GM23338 (cell line): ENCODE measurements at regions not wholly inside any gene's neighbourhood (a gene's known extent, or its start where the extent isn't known, plus 50 kb on each side); places are given as distances from the start of the nearest gene placed in this dataset.

ENCODE experiments used
- CREB1 ChIP-seq: fragments of 250-450 bp; sonication (Bioruptor Pico); IDR thresholded peaks from 2 replicates; pipeline ENCODE4 v1.5.0; 2020; ENCODE audit warnings: low read depth, mild to moderate bottlenecking, moderate library complexity
- CTCF ChIP-seq, 2 experiments: fragments of 200-600 bp in 1 of 2; sonication (generic) in 1 of 2; conservative IDR thresholded peaks; 2 replicates each; pipeline versions ENCODE4 v1.5.1 to v1.6.1; 2016 to 2017; ENCODE audit warnings: antibody characterized with exemption in 2 of 2, low read depth in 2 of 2, mild to moderate bottlenecking in 2 of 2, moderate library complexity in 1 of 2
- ETS1 ChIP-seq: IDR thresholded peaks from 2 replicates; pipeline ENCODE4 v1.6.1; 2016; ENCODE audit warnings: antibody characterized with exemption
- EZH2 ChIP-seq: fragments of 200-600 bp; sonication (generic); IDR thresholded peaks from one replicate; pipeline ENCODE4 v1.8.0; 2017; ENCODE audit warnings: antibody characterized with exemption, mild to moderate bottlenecking, low read depth; ENCODE audit not compliant: unreplicated experiment
- EZH2phosphoT487 ChIP-seq: fragments of 200-600 bp; sonication (generic); IDR thresholded peaks from one replicate; pipeline ENCODE4 v1.8.1; 2018; ENCODE audit warnings: antibody characterized with exemption; ENCODE audit not compliant: unreplicated experiment
- NANOG ChIP-seq: IDR thresholded peaks from 2 replicates; pipeline ENCODE4 v1.6.1; 2016; ENCODE audit warnings: antibody characterized with exemption, borderline replicate concordance
- POLR2AphosphoS5 ChIP-seq: IDR thresholded peaks from 2 replicates; pipeline ENCODE4 v1.6.1; 2016; ENCODE audit warnings: antibody characterized with exemption, low read depth
- REST ChIP-seq: IDR thresholded peaks from one replicate; pipeline ENCODE4 v1.6.1; 2018; ENCODE audit warnings: antibody characterized with exemption; ENCODE audit not compliant: unreplicated experiment

GRCh38 chr10:100618632-100619255 lies 83.0 kb downstream of the HIF1AN start:
- TF ChIP-seq CREB1 (CRISPR knock-in tag) (no peak), POLR2AphosphoS5 (no peak), CTCF (conservative IDR thresholded peaks at IDR 0.05; ENCODE audit: low read depth in 2 of 2) (no peak), REST (no peak), EZH2phosphoT487 (no peak), ETS1 (no peak), EZH2 (no peak), NANOG (no peak)
